Upper lobe of left lung (tissue), 4 donors: ENCODE measurements at regions not wholly inside any gene's neighbourhood (a gene's known extent, or its start where the extent isn't known, plus 50 kb on each side); places are given as distances from the start of the nearest gene placed in this dataset.

Experiments
- EP300 ChIP-seq, 4 donors: sonication (generic); formaldehyde crosslinking; IDR thresholded peaks; one replicate each; pipeline ENCODE4 v1.5.1; 2017; ENCODE audit warnings: antibody characterized with exemption in 4 of 4, control low read depth in 2 of 4
- POLR2A ChIP-seq, 4 donors: fragments of 450-650 bp; IDR thresholded peaks; one replicate each; pipeline ENCODE4 v1.5.1; 2016 to 2017; ENCODE audit warnings: antibody characterized with exemption in 4 of 4, mild to moderate bottlenecking in 2 of 4
- POLR2AphosphoS5 ChIP-seq, 2 donors: sonication (generic); formaldehyde crosslinking; IDR thresholded peaks; one replicate each; pipeline ENCODE4 v1.5.1; 2017; ENCODE audit warnings: antibody characterized with exemption in 2 of 2
- TF ChIP-seq, protein P1 (sequence below), 6 experiments: fragments of 450-650 bp in 4 of 6; fragments of 200-600 bp in 2 of 6; sonication (generic) in 2 of 6; IDR thresholded peaks; one replicate each; pipeline ENCODE4 v1.5.1; 2016 to 2019; ENCODE audit warnings: antibody characterized with exemption in 6 of 6

GRCh38 chr6:147117011-147117410 lies 87.2 kb upstream of the STXBP5 start:
- TF ChIP-seq, protein P1, sequence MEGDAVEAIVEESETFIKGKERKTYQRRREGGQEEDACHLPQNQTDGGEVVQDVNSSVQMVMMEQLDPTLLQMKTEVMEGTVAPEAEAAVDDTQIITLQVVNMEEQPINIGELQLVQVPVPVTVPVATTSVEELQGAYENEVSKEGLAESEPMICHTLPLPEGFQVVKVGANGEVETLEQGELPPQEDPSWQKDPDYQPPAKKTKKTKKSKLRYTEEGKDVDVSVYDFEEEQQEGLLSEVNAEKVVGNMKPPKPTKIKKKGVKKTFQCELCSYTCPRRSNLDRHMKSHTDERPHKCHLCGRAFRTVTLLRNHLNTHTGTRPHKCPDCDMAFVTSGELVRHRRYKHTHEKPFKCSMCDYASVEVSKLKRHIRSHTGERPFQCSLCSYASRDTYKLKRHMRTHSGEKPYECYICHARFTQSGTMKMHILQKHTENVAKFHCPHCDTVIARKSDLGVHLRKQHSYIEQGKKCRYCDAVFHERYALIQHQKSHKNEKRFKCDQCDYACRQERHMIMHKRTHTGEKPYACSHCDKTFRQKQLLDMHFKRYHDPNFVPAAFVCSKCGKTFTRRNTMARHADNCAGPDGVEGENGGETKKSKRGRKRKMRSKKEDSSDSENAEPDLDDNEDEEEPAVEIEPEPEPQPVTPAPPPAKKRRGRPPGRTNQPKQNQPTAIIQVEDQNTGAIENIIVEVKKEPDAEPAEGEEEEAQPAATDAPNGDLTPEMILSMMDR (IDR thresholded peaks at IDR 0.05), result no peak
- TF ChIP-seq POLR2A (IDR thresholded peaks at IDR 0.05), result no peak
- no peak for TF ChIP-seq EP300 (IDR thresholded peaks at IDR 0.05)
- TF ChIP-seq POLR2AphosphoS5 (IDR thresholded peaks at IDR 0.05), result no peak
